Gastroesophageal sphincter (tissue), 4 donors: ENCODE measurements at regions not wholly inside any gene's neighbourhood (a gene's known extent, or its start where the extent isn't known, plus 50 kb on each side); places are given as distances from the start of the nearest gene placed in this dataset.

Source experiments
- ATAC-seq: fragments of 150-250 bp; one replicate; pipeline ENCODE4 v1.9.1; 2016; ENCODE audit warnings: mild to moderate bottlenecking, moderate library complexity
- H3K27ac ChIP-seq, 4 donors: fragments of 200-600 bp; sonication (generic) in 3 of 4; 1 replicate in 3 of 4; 2 replicates in 1 of 4; pipeline ENCODE4 v1.5.1; 2016 to 2019
- H3K27me3 ChIP-seq: fragments of 200-600 bp; sonication (generic); one replicate; pipeline ENCODE4 v1.5.1; 2019
- H3K36me3 ChIP-seq, 2 donors: fragments of 200-600 bp; sonication (generic); one replicate each; pipeline ENCODE4 v1.5.1; 2019; ENCODE audit warnings: control low read depth in 1 of 2
- H3K4me1 ChIP-seq, 3 donors: fragments of 200-600 bp; sonication (generic); 1 replicate in 2 of 3; 2 replicates in 1 of 3; pipeline ENCODE4 v1.5.1; 2016 to 2019; ENCODE audit warnings: control low read depth in 2 of 3
- H3K4me3 ChIP-seq, 2 donors: fragments of 200-600 bp; sonication (generic); one replicate each; pipeline ENCODE4 v1.5.1; 2019; ENCODE audit warnings: mild to moderate bottlenecking in 1 of 2, moderate library complexity in 1 of 2
- H3K9me3 ChIP-seq, 3 donors: fragments of 200-600 bp; sonication (generic); one replicate each; pipeline ENCODE4 v1.5.1; 2017 to 2019; ENCODE audit warnings: control low read depth in 2 of 3
- CTCF ChIP-seq, 4 experiments: fragments of 200-600 bp in 2 of 4; fragments of 450-650 bp in 2 of 4; sonication (generic) in 1 of 4; IDR thresholded peaks; one replicate each; pipeline ENCODE4 v1.5.1; 2017 to 2019; ENCODE audit warnings: antibody characterized with exemption in 4 of 4, mild to moderate bottlenecking in 2 of 4, moderate library complexity in 2 of 4
- EP300 ChIP-seq: sonication (generic); formaldehyde crosslinking; IDR thresholded peaks from one replicate; pipeline ENCODE4 v1.6.1; 2017; ENCODE audit warnings: antibody characterized with exemption, mild to moderate bottlenecking
- POLR2A ChIP-seq, 2 donors: fragments of 450-650 bp; IDR thresholded peaks; one replicate each; pipeline ENCODE4 v1.6.1; 2017; ENCODE audit warnings: antibody characterized with exemption in 2 of 2, mild to moderate bottlenecking in 2 of 2, moderate library complexity in 1 of 2
- POLR2AphosphoS5 ChIP-seq: sonication (generic); formaldehyde crosslinking; IDR thresholded peaks from one replicate; pipeline ENCODE4 v1.6.1; 2017; ENCODE audit warnings: antibody characterized with exemption
- WGBS, 2 donors: methylation state at CpG; one replicate each; pipeline ENCODE4 v1.1.5; 2018; ENCODE audit warnings: low coverage in 1 of 2; 5-methylcytosine and 5-hydroxymethylcytosine counted together

DNA sequence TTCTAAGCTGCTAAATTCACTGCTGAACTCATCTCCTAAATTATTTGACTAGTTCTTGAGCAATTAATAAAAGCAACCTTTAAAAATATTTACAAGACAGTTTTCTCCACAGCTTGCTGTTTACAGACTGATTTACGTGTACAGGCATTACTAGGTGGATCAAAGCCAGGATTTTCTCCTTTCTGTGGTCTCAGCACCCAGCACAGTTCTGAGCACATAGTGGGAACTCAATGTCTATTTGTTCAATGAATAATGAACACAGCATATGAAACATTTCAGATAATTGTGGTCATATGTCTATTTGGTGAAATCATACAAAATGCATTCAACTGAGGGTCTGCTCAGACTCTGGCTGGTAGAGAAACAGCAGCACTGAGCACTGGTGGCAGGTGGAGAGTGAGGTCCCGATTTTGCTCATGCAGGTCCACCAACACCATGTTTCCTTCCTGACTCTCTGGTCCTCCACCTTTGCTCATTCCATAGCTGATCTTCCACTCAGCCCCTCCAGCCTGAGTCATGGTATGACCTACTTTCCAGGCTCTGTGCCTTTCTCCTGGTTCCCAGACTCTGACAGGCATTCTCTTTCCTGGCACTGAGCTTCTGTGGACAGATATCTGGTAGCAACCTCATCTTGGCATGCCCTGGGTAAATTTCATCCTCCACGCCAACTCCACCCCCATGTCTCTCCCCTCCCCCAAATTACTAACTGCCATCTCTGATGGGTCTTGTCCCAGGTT is 311.3 kb downstream of the TGFB2 start:
- no peak for ATAC-seq
- Histone ChIP-seq H3K36me3 (no peaks in the 10 kb centered on the region), H3K4me3 (no peak overlapping the region), H3K27ac (no peak overlapping the region), H3K9me3 (no peaks in the 10 kb centered on the region), H3K4me1 (peaks cover 0 to 4% (median 0%) of the 10 kb centered on the region in 3 donors), H3K27me3 (no peaks in the 10 kb centered on the region)
- 81 to 83% methylated on average over 1 to 3 of the region's 3 CpGs for WGBS, 2 donors
- TF ChIP-seq POLR2AphosphoS5 (no peak), POLR2A (IDR thresholded peaks at IDR 0.05) (no peak), EP300 (no peak), CTCF (IDR thresholded peaks at IDR 0.05) (no peak)

DNA sequence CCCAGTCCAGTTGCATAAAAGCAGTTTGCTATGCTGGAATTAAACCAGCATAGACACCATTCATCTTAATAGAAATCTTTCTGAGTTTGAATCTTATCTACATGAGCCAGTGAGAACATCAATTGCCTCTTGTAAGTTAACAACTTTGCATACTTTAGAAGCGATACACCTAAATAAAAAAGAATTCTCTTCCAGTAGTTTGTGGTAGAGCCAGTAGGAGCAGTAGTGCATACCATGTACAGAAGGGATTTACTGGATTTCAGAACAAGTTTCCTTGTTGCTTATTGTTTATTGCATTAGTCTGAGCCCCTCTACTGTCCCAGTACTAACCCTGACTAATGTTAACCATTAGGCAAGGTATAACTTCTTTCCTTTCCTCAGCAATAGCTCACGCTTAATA is 313.1 kb downstream of the TGFB2 start:
- 96 to 100% methylated on average over 2 of the region's 2 CpGs for WGBS, 2 donors
- TF ChIP-seq EP300, result no peak
- no peak for TF ChIP-seq CTCF (IDR thresholded peaks at IDR 0.05)
- TF ChIP-seq POLR2AphosphoS5, result no peak
- no peak for TF ChIP-seq POLR2A (IDR thresholded peaks at IDR 0.05)
- Histone ChIP-seq H3K4me1 (peaks cover 0 to 4% (median 0%) of the 10 kb centered on the region in 3 donors), H3K27ac (no peak overlapping the region), H3K36me3 (no peaks in the 10 kb centered on the region), H3K9me3 (no peaks in the 10 kb centered on the region), H3K27me3 (no peaks in the 10 kb centered on the region), H3K4me3 (no peak overlapping the region)
- no peak for ATAC-seq

DNA sequence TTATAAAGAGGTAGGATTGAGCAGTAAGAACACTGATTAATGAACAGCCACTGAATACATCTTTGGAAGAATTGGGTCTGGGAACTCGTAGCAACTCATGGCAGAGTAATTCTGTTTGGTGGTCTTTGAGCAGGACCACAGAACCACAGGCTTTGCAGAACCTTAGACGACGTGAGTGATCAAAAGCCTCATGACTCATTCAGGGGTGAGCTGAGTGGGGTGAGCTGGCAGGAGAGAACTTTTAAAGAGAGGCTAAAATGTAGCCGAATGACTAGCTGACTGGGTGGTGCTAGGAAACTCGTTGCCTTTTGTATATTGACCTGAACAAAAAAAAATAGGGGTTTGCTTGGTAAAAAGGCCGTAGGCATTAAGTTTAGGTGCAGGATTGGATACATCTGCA is 313.8 kb downstream of the TGFB2 start:
- H3K4me3 ChIP-seq, result no peak overlapping the region
- no peak for ATAC-seq
- H3K27me3 ChIP-seq, result no peaks in the 10 kb centered on the region
- TF ChIP-seq POLR2AphosphoS5 (no peak), EP300 (no peak), CTCF (IDR thresholded peaks at IDR 0.05) (no peak), POLR2A (IDR thresholded peaks at IDR 0.05) (no peak)
- no peaks in the 10 kb centered on the region for H3K9me3 ChIP-seq
- peaks cover 0 to 4% (median 0%) of the 10 kb centered on the region in 3 donors for H3K4me1 ChIP-seq
- no peak overlapping the region for H3K27ac ChIP-seq
- WGBS, 2 donors, result 44 to 75% methylated on average over 1 to 6 of the region's 6 CpGs
- H3K36me3 ChIP-seq, result no peaks in the 10 kb centered on the region

DNA sequence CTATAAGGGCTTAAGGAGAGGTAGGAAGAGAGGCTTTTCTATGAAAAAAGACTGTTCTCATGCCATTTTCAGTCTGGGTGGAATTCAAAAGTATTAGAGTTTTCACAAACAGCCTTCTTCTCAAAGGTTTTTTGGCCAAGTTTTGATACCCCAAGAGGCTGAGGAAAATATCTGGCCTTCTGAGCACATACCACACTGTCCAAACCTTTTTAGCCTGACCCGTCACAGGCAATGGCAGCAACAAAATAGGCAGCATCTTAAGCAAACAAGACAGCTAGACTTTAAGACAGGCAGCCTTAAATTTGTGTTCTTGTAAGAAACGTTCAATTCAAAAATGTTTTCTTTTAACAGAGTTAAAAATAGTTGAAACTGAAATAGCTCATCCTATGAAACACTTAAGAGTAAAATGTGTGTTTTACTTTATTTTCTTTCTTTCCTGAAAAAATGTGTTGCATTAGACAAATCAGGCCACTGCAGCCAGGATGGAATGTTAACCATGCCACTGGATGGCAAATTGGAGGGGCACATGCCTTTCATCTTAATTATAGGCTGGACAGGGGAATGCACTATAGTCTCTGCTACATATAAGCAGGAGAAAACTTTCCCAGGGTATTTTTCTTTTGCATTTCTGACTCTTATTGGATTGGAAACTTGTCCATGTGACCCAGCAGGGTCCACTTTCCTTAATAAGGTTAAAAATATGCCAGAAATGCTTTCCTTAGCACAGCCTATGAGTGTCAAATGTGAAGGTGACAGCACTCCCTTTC is 315.0 kb downstream of the TGFB2 start:
- H3K27me3 ChIP-seq, result no peaks in the 10 kb centered on the region
- 51 to 63% methylated on average over 2 of the region's 2 CpGs for WGBS, 2 donors
- H3K36me3 ChIP-seq, result no peaks in the 10 kb centered on the region
- TF ChIP-seq POLR2AphosphoS5 (no peak), EP300 (no peak), CTCF (IDR thresholded peaks at IDR 0.05) (no peak), POLR2A (IDR thresholded peaks at IDR 0.05) (no peak)
- peaks cover 0 to 12% (median 3%) of the 10 kb centered on the region in 3 donors for H3K4me1 ChIP-seq
- no peak overlapping the region for H3K27ac ChIP-seq
- no peak for ATAC-seq
- H3K4me3 ChIP-seq, result no peak overlapping the region
- H3K9me3 ChIP-seq, result no peaks in the 10 kb centered on the region

DNA sequence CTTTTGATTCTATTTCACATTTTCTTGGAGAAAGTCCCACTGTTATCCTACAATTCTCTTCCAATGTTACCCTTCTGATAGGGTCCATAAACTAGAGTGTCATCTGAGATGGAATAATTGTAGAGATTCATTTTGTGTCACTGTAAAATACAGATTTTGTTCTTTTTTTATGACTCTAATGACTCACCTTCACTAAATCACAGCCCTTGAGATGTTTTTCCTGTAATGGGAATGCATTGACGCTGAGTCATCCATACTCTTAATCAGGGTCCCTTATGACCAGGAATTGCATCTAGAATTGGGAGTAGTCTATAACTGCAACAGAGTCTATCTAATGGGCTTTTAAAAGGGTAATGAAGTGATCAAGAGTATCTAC is 315.5 kb downstream of the TGFB2 start:
- no peak overlapping the region for H3K27ac ChIP-seq
- no peaks in the 10 kb centered on the region for H3K9me3 ChIP-seq
- H3K36me3 ChIP-seq, result no peaks in the 10 kb centered on the region
- no peak for ATAC-seq
- H3K4me3 ChIP-seq, result no peak overlapping the region
- no peak for TF ChIP-seq POLR2A (IDR thresholded peaks at IDR 0.05)
- no peak for TF ChIP-seq POLR2AphosphoS5
- TF ChIP-seq EP300, result no peak
- TF ChIP-seq CTCF (IDR thresholded peaks at IDR 0.05), result no peak
- 80 to 82% methylated on average over 1 of the region's 1 CpG for WGBS, 2 donors
- no peaks in the 10 kb centered on the region for H3K27me3 ChIP-seq
- H3K4me1 ChIP-seq, result peaks cover 0 to 17% (median 3%) of the 10 kb centered on the region in 3 donors
